RCC 7860 (cell line): ENCODE measurements at regions not wholly inside any gene's neighbourhood (a gene's known extent, or its start where the extent isn't known, plus 50 kb on each side); places are given as distances from the start of the nearest gene placed in this dataset.

Experiments used
- DNase-seq: peaks from one replicate; pipeline ENCODE4 v3.0.0-alpha.2; 2015; ENCODE audit warnings: low spot score
- FAIRE-seq: peaks from 2 replicates; lab custom pipeline; 2012; peaks lifted over from hg19 to GRCh38; lab: Jason Lieb, UNC

DNA sequence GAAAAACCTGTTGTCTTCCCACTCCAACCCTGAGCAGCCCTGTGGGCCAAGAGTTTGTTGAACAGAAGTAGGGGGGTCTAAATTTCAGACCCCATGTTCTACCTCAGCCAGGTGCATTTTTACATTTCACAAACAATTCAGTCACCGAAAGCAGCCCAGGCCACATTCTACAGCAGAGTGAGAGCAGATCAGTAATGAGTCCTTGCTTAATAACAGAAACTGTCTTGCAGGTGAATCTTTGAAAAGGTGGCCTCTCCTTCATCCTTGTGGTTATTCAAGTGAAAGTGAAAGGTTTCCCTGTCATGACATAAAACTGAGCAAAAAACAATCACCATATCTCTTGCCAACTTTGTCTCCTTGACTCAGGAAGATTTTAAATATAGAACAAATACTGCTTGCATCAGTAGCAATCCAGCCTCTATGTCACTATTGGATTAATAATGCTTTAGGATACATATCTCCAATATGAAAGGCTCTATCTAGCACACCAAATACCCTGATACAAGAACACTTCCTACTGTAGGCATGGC is 670.2 kb downstream of the DIAPH3 start:
- no peak for FAIRE-seq
- no peak for DNase-seq

DNA sequence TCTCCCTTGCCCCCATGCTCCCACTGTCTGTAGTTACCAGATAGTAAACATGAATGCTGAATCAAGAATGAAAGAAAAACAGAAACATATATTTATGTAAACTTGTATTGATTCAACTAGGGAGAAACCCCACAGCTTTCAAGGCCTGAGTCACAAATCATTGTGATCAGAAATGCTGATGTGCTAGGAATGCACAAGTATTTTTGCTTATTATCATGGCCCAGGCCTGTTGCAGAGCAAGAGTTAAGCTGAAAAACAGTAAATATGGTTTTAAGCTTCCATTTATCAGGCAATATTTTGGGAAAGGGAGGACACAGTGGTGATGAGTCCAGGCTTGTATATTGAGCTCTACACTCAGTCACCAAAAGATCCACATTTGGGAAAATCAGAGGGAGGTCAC is 669.6 kb downstream of the DIAPH3 start:
- FAIRE-seq (no peak), DNase-seq (no peak)

- FAIRE-seq (no peak), DNase-seq (no peak)
Observed at GRCh38 chr13:59494560-59494970, 669.2 kb downstream of the DIAPH3 start.

GRCh38 chr13:59495299-59495698 is 668.4 kb downstream of the DIAPH3 start:
- DNase-seq (no peak), FAIRE-seq (no peak)

DNA sequence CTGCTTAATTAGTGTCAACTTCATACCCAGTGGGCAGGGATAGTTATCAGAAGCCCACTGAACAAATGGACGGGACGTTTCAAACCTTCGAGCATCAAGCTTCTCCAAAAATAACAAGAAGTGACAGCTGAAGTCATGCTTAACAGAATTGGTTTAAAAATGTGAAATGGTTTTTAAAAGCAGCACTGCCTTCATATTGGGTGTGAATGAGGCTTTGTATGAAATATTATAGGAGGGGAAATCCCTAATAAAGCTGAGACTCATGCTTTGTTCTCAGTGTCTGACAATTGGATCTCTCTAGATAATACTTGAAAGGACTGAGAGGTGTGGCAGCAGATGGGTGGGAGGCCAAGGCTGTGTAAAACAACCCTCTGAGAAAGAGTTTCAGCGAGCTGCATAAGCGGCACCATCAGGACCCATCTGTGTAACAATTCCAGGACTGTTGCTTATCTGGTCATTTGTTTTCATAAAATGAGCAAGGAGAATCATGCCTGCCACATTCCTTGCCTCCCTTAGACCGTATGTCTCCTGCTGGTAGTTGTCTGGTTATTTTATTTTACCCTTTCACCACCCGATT is 667.7 kb downstream of the DIAPH3 start:
- DNase-seq (no peak), FAIRE-seq (no peak)

DNA sequence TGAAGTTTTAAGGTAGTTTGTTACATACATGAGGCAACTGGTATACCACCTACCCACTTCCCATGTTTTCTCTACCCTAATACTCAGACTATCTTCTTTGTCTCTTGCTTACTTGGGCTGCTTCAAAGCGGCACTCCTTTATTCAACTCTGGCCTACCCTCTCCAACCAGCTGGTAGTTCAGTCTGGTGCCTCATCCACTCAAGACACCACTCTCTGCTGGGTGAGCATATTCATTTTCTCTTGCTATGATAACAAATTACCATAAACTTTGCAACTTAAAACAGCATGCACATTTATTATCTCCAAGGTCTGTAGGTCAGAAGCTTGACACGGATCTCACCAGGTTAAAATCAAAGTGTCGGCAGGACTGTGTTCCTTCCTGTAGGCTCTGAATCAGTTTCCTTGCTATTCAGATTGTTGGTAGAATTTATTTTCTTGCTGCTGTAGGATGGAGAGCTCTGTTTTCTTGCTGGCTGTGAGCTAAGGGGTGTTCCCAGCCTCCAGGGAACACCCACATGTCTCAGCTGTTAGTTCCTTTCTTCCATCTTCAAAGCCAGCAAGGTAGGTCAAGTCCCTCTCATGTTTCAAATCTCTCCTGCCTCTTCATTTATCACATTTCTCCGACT is 666.0 kb downstream of the DIAPH3 start:
- no peak for FAIRE-seq
- no peak for DNase-seq

DNA sequence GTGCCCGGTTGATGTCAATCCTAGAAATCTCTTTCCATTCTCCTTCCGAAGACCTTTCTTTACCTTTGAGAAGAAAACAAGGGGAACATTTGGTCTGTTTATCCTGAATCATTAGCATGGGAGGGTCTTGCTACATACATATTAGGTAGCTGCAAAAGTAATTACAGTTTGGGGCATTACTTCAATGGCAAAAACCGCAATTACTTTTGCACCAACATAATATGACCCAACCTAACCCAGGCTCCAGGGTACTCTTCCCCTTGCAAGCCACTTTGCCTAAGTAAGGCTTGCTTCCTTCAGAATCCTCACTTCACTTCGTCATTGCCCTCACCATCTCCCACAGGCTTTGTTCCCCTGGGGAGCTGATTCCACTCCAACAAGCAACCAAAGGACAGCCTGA is 662.7 kb downstream of the DIAPH3 start:
- DNase-seq (no peak), FAIRE-seq (no peak)

- no peak for DNase-seq
- no peak for FAIRE-seq
Observed at GRCh38 chr13:59504407-59504806, 659.3 kb downstream of the DIAPH3 start.

- DNase-seq (no peak), FAIRE-seq (no peak)
Observed at GRCh38 chr13:59510386-59510785, 653.3 kb downstream of the DIAPH3 start.

DNA sequence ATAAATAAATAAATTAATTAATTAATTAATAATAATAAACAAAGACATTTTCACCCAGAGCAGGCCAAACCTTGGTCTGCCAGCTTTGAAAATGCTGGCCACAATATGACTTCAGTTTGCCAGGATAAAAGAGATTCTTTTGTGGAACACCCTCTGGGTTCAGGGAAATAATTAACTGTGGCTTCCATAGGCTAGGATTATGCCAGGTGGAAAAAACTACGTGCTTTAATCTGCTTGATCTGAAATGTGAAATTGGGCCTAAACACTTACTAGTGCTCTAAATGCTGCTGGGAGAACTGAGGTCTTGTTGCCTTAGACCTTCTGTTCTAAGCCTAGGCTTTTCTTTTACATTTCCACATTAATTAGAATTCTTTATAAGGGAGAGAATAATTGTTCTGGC is 650.0 kb downstream of the DIAPH3 start:
- FAIRE-seq (no peak), DNase-seq (no peak)

DNA sequence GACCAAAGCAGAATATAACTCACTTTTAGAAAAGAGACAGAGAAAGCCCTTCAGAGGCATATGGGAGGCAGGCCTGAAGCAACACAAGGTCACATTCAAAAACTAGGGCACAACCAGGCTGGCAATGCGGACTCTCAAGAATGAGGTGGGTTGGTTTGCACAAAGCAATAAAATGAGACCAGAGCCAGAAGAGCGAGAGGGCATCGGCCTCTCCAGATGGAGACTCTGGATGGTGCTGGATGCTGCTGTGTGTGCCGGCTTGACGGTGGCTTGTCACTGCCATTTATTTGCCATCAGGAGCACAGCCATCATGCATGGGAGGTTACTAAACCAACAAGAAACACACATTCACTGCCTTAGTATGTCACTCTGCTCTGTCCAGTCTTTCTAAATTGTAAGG is 649.4 kb downstream of the DIAPH3 start:
- DNase-seq (no peak), FAIRE-seq (no peak)

DNA sequence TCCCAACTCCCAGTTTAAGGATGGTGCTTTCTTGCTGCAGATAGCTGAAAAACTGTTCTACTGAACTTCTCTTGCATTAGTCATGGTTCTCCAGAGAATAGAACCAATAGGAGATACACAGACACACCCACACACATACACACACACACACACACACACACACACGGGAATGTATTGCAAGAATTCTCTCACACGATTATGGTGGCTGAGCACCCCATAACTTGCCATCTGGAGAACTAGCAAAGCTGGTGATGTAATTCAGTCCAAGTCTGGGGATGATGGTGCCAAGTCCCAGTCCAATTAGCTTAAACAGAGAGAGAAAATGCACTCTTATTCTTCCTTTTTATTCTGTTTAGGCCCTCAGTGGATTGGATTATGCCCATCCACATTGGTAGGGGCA is 643.9 kb downstream of the DIAPH3 start:
- FAIRE-seq, result no peak
- no peak for DNase-seq

DNA sequence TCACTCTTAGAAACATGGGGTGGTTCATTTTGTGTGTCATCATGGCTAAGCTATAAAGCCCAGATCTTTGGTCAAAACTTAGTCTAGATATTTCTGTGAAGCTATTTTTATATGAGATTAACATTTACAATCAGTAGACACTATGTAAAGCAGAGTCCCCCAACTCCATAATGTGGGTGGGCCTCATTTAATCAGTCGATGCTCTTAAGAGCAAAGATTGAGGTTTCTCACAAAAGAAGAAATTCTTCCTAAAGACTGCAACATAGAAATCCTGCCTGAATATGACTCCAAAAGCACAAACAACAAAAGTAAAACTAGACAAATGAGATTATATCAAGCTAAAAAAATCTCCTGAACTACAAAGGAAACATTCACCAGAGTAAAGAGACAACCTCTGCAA is 642.2 kb downstream of the DIAPH3 start:
- DNase-seq (no peak), FAIRE-seq (no peak)

GRCh38 chr13:59522652-59523051 is 641.1 kb downstream of the DIAPH3 start:
- DNase-seq (no peak), FAIRE-seq (no peak)

DNA sequence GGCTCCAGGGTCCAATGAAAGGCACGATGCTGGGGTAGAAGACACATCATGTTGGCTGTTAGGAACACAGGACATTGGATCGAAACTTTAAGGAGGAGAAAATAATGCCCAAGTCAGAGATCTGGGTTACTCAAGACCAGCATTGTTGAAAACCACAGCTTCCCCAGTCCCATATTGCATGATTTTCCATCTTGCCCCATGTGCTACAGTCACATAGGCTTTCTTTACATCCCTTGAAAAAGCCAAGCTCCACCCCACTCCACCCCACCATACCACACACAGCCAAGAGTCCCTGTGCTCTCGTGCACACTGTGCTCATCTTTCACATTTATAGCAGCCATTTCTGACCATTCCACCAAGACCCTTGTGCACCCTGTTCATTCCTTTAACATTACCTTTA is 636.2 kb downstream of the DIAPH3 start:
- FAIRE-seq (no peak), DNase-seq (no peak)

GRCh38 chr13:59531571-59532091 is 632.1 kb downstream of the DIAPH3 start:
- no peak for FAIRE-seq

GRCh38 chr13:59532405-59532804 is 631.3 kb downstream of the DIAPH3 start:
- no peak for FAIRE-seq

More at GRCh38 chr13:59531571-59532091, 632.1 kb downstream of the DIAPH3 start:
- DNase-seq, result peak; percentile 40

GRCh38 chr13:59533561-59534555 is 629.9 kb downstream of the DIAPH3 start:
- peak; percentile 19 for DNase-seq

More at GRCh38 chr13:59532405-59532804, 631.3 kb downstream of the DIAPH3 start:
- DNase-seq, result no peak

DNA sequence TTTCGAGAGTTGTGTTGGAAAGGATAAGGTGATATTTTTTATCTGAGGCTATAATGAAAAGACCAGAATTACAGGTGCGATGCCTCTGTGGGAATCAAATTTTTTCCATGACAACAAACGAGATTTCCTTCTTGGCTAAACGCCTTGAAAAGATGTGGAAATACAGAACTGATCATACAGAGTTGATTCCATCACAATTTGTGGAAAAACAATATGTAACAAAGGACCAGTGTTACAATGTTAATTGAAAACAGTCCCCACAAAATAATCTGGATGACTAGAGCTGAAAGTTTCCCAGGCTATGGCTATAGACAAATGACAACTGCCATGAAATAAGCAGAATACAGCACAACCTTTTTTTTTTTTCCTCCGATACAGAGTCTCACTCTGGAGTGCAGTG is 628.9 kb downstream of the DIAPH3 start:
- FAIRE-seq, result no peak
- DNase-seq, result no peak

More at GRCh38 chr13:59533561-59534555, 629.9 kb downstream of the DIAPH3 start:
- no peak for FAIRE-seq

DNA sequence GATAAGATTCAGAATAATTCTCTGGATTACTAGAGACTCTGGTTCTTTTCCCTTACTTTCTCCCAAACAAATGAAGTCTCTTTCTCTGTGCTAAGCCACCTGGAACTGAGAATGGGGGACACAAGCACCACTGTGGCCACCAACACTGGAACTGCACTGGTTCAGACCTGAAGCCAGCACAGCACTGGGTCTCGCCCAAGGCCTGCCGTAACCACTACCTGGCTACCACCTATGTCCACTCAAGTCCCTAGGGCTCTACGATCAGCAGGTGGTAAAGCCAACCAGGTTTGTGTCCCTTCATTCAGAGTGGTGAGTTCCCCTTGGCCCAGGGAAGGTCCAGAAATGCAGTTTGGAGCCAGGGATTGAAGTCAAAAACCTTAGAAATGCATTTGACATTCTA is 626.2 kb downstream of the DIAPH3 start:
- no peak for DNase-seq
- no peak for FAIRE-seq

DNA sequence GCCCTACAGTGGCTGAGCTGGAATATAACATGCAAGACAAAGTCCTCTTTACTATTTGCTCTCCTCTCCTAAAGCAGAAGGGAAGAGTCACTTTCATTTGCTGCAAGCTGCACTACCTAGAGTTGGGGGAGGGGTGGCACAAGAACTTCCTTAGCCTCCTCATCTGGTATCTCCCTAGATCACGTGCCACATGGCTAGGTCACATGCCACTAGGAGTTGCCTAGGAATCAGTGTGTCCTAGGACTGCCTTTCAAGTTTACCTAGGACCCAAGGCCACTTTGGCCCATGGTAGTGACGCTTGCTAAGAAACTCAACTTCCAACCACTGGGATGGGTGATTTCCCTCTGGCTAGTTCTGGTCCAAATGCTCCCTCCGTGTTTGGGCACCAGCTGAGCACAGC is 625.2 kb downstream of the DIAPH3 start:
- DNase-seq (no peak), FAIRE-seq (no peak)
